NT2/D1 (cell line): ENCODE measurements at regions not wholly inside any gene's neighbourhood (a gene's known extent, or its start where the extent isn't known, plus 50 kb on each side); places are given as distances from the start of the nearest gene placed in this dataset.
"Not testable (repeated sequence)": the region's sequence is repeated elsewhere in the genome, so short reads cannot be mapped to it uniquely, and the experiment has no call there.

Experiments used
- DNase-seq: peaks from one replicate; pipeline ENCODE4 v3.0.0-alpha.2; 2011; ENCODE audit warnings: low read depth, low spot score
- H3K27me3 ChIP-seq: 2 replicates; pipeline ENCODE4 v1.6.0; 2011; ENCODE audit warnings: mild to moderate bottlenecking; ENCODE audit not compliant: insufficient read length, insufficient read depth
- H3K36me3 ChIP-seq: 2 replicates; pipeline ENCODE4 v1.6.1; 2011; ENCODE audit warnings: mild to moderate bottlenecking, low read length, mixed read lengths; ENCODE audit not compliant: insufficient read depth, insufficient read length
- H3K4me1 ChIP-seq: 2 replicates; pipeline ENCODE4 v1.5.1; 2011; ENCODE audit not compliant: insufficient read depth, insufficient read length
- H3K4me3 ChIP-seq: 2 replicates; pipeline ENCODE4 v1.5.1; 2011; ENCODE audit warnings: low read depth; ENCODE audit not compliant: insufficient read length
- H3K9ac ChIP-seq: 2 replicates; pipeline ENCODE4 v1.6.0; 2011; ENCODE audit warnings: low read depth; ENCODE audit not compliant: insufficient read length
- H3K9me3 ChIP-seq: 2 replicates; pipeline ENCODE4 v1.5.1; 2011; ENCODE audit warnings: mild to moderate bottlenecking, low read length; ENCODE audit not compliant: insufficient read depth
- SUZ12 ChIP-seq: IDR thresholded peaks from 2 replicates; pipeline ENCODE4 v1.6.1; 2011; ENCODE audit not compliant: insufficient read length, insufficient read depth; ENCODE audit errors: extremely low read depth
- YY1 ChIP-seq: IDR thresholded peaks from 2 replicates; pipeline ENCODE4 v1.6.1; 2011; ENCODE audit not compliant: insufficient read length, insufficient read depth
- ZNF274 ChIP-seq: IDR thresholded peaks from 2 replicates; pipeline ENCODE4 v1.6.1; 2011; ENCODE audit warnings: mild to moderate bottlenecking, low read depth, low read length

- no peaks in the 10 kb centered on the region for H3K36me3 ChIP-seq
- peaks cover 2% of the 10 kb centered on the region for H3K4me1 ChIP-seq
- H3K4me3 ChIP-seq, result no peak overlapping the region
- no peak for DNase-seq
- TF ChIP-seq YY1 (no peak), SUZ12 (no peak), ZNF274 (no peak)
- no peak overlapping the region for H3K9ac ChIP-seq
- no peaks in the 10 kb centered on the region for H3K27me3 ChIP-seq
- no peaks in the 10 kb centered on the region for H3K9me3 ChIP-seq
Observed at GRCh38 chr19:30066781-30067759, 125.0 kb downstream of the URI1 start.

GRCh38 chr19:30067956-30068506, 126.0 kb downstream of the URI1 start:
- not testable (repeated sequence) for H3K27me3 ChIP-seq, H3K4me1 ChIP-seq, H3K36me3 ChIP-seq, H3K4me3 ChIP-seq, H3K9ac ChIP-seq, DNase-seq, H3K9me3 ChIP-seq

- no peak overlapping the region for H3K4me3 ChIP-seq
- H3K9ac ChIP-seq, result no peak overlapping the region
- H3K36me3 ChIP-seq, result no peaks in the 10 kb centered on the region
- TF ChIP-seq SUZ12 (no peak), ZNF274 (no peak), YY1 (no peak)
- no peak for DNase-seq
- H3K9me3 ChIP-seq, result no peaks in the 10 kb centered on the region
- no peaks in the 10 kb centered on the region for H3K27me3 ChIP-seq
- H3K4me1 ChIP-seq, result peaks cover 2% of the 10 kb centered on the region
Observed at GRCh38 chr19:30068528-30069395, 126.7 kb downstream of the URI1 start.

- DNase-seq, result no peak
- no peaks in the 10 kb centered on the region for H3K9me3 ChIP-seq
- TF ChIP-seq ZNF274 (no peak), SUZ12 (no peak), YY1 (no peak)
- H3K36me3 ChIP-seq, result no peaks in the 10 kb centered on the region
- peaks cover 2% of the 10 kb centered on the region for H3K4me1 ChIP-seq
- no peak overlapping the region for H3K4me3 ChIP-seq
- no peak overlapping the region for H3K9ac ChIP-seq
- no peaks in the 10 kb centered on the region for H3K27me3 ChIP-seq
Observed at GRCh38 chr19:30069535-30070197, 127.6 kb downstream of the URI1 start.

- no peaks in the 10 kb centered on the region for H3K9me3 ChIP-seq
- no peak for DNase-seq
- H3K9ac ChIP-seq, result no peak overlapping the region
- H3K4me3 ChIP-seq, result no peak overlapping the region
- H3K27me3 ChIP-seq, result no peaks in the 10 kb centered on the region
- no peak for TF ChIP-seq YY1
- no peak for TF ChIP-seq ZNF274
- no peak for TF ChIP-seq SUZ12
- H3K36me3 ChIP-seq, result no peaks in the 10 kb centered on the region
- H3K4me1 ChIP-seq, result peaks cover 2% of the 10 kb centered on the region
Observed at GRCh38 chr19:30070198-30070967, 128.3 kb downstream of the URI1 start.

- Histone ChIP-seq H3K9ac (no peak overlapping the region), H3K9me3 (no peaks in the 10 kb centered on the region), H3K36me3 (no peaks in the 10 kb centered on the region), H3K4me1 (peaks cover 2% of the 10 kb centered on the region), H3K4me3 (no peak overlapping the region), H3K27me3 (no peaks in the 10 kb centered on the region)
- TF ChIP-seq YY1 (no peak), SUZ12 (no peak), ZNF274 (no peak)
- no peak for DNase-seq
Observed at GRCh38 chr19:30070968-30071632, 129.1 kb downstream of the URI1 start.
